Vagina (tissue), 2 donors: ENCODE measurements at regions not wholly inside any gene's neighbourhood (a gene's known extent, or its start where the extent isn't known, plus 50 kb on each side); places are given as distances from the start of the nearest gene placed in this dataset.

Source experiments
- POLR2AphosphoS5 ChIP-seq, 2 donors: sonication (generic); formaldehyde crosslinking; IDR thresholded peaks; one replicate each; pipeline ENCODE4 v1.9.0; 2017; ENCODE audit warnings: antibody characterized with exemption in 2 of 2, mild to moderate bottlenecking in 2 of 2, low read depth in 1 of 2; ENCODE audit not compliant: insufficient read depth in 1 of 2
- TF ChIP-seq, protein P1 (sequence below), 3 experiments: fragments of 450-650 bp in 2 of 3; fragments of 200-600 bp in 1 of 3; sonication (generic) in 1 of 3; IDR thresholded peaks; one replicate each; pipeline ENCODE4 v1.5.1; 2017 to 2019; ENCODE audit warnings: antibody characterized with exemption in 3 of 3, mild to moderate bottlenecking in 2 of 3, moderate library complexity in 2 of 3

DNA sequence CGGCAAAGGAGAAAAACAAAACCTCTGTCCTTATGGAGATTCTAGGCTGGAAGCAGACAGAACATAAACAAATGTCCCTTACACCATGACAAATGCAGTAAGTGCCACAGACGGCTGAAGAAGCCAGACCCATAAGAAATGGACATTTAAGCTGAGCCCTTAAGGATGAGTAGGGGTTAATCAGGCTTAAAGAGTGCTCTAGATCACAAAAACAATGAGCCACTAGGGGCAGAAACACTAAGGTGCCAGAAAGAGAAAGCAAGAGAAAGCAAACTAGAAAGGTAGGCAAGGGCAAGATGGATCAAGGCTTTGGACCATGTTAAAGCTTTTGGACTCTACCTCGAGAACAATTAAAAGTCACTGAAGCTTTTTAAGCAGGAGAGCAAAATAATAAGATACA, 326.9 kb upstream of the WWC1 start:
- TF ChIP-seq, protein P1, sequence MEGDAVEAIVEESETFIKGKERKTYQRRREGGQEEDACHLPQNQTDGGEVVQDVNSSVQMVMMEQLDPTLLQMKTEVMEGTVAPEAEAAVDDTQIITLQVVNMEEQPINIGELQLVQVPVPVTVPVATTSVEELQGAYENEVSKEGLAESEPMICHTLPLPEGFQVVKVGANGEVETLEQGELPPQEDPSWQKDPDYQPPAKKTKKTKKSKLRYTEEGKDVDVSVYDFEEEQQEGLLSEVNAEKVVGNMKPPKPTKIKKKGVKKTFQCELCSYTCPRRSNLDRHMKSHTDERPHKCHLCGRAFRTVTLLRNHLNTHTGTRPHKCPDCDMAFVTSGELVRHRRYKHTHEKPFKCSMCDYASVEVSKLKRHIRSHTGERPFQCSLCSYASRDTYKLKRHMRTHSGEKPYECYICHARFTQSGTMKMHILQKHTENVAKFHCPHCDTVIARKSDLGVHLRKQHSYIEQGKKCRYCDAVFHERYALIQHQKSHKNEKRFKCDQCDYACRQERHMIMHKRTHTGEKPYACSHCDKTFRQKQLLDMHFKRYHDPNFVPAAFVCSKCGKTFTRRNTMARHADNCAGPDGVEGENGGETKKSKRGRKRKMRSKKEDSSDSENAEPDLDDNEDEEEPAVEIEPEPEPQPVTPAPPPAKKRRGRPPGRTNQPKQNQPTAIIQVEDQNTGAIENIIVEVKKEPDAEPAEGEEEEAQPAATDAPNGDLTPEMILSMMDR (IDR thresholded peaks at IDR 0.05): no peak
- no peak for TF ChIP-seq POLR2AphosphoS5 (IDR thresholded peaks at IDR 0.05; ENCODE audit: insufficient read depth in 1 of 2, low read depth in 1 of 2)
